Activated effector memory CD4-positive, alpha-beta T cell treated with anti-CD3 and anti-CD28 coated beads, Interleukin-2, amount 50 U/mL, for 16 hours (primary cell): ENCODE measurements at regions not wholly inside any gene's neighbourhood (a gene's known extent, or its start where the extent isn't known, plus 50 kb on each side); places are given as distances from the start of the nearest gene placed in this dataset.

ENCODE experiments used
- DNase-seq: peaks from one replicate; pipeline ENCODE4 v3.0.0-alpha.2; 2020

DNA sequence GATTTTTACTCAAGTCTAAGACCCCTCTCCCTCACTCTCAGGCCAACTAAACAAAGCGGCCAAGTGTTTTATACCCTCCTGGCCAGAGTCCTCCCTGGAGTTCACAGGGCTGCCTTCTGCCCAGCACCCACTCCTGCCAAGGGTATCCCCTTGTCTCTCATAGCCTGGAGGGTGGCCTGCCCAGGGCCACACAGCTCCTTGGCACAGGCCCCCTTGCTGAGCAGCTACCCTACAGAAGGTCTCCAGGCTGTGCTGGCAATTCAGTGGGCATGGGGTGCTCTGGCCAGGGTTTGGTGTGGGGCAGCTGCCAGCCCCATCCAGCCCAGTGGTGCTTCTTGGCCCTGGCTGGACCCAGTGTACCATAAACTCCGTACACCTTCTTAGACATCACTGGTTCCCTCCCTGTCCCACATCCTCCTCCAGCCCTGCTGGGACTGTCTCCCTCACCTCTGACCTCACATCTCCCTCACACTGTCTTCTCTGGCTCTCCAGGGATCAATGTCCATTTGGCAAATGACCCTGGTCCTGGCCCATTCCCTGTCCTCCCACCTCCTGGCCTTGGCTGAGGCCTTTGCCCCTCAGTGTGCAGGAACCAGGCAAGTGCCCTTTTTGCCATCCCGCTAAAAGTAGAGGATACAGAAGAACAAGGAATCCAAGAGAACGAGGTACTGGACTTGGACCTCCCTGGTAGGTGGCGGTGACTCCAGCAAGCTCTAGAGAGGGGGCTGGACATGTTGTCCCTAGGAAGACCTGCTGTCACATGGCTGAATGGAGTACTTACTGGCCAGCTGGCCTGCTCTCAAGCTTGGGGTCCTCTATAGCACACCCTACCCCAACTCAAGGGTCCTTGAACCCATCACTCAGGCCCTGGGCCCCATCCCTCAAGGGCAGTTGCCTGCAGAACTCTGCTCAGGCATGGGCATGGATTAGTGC, 50.0 kb upstream of the TRPM1 start:
- DNase-seq, result no peak

DNA sequence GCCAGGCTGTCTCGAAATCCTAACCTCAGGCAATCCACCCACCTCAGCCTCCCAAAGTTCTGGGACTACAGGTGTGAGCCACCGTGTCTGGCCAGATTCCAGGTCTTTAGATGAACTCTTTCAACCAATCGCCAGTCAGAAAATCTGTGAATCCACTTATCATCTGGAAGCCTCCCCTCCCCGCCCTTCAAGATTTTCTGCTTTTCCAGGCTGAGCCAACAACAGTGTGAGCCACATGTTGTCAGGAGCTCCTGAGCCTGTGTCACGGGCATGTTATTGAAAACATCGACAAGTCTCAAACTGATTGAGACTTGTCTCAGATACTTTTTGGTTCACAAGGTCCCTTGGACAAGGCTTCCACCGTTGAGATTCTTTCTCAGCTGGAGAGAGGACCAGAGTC, 52.0 kb upstream of the TRPM1 start:
- no peak for DNase-seq

DNA sequence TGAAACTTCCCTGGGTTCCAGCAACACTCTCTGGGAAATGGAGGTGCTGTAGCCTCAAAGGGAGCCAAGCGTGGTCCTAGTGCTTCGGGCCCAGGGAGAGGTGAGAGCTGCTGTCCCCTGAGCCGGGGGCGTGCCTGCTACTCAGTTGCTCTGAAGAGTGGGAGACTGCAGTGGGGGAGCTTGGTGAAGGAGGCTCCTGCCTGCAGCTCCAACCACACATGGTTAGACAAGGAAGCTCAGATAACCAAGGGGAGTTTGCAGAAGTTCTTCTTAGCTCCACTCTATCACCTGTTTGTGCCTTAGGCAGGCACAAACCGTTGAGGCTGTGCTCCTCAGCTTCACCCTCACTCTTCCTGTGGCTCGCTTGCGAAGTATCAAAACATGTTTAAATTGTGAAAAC, 53.6 kb upstream of the TRPM1 start:
- no peak for DNase-seq

DNA sequence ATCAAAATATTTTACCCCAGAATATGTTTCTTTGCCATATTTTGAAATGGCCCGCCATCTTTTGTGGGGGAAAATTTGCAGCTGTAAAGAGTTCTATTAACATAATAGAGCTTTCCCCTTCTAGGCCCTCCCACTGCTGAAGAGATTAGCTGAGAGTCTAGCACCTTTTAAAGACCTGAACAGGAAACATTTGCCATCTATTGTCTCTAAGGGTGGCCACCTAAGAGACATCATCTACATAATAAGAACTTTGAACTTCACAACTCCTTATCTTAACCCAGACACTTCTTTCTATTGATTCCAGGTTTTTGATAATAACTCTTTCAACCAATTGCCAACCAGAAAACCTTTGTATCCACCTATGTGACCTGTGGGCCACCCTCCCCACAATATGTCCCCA, 54.7 kb upstream of the TRPM1 start:
- DNase-seq, result no peak

DNA sequence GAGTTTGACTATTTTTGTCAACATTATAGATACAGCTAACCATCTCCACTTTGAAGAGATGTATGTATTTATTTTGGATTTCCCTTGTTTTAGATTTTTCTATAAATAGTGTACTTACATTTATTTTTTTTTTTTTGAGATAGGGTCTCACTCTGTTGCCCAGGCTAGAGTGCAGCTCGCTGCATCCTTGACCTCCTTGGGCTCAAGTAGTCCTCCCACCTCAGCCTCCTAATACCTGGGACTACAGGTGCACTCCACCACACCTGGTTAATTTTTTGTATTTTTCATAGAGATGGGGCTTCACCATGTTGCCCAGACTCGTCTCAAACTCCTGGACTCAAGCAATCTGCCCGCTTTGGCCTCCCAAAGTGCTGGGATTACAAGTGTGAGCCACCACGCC, 55.3 kb upstream of the TRPM1 start:
- DNase-seq, result no peak

DNA sequence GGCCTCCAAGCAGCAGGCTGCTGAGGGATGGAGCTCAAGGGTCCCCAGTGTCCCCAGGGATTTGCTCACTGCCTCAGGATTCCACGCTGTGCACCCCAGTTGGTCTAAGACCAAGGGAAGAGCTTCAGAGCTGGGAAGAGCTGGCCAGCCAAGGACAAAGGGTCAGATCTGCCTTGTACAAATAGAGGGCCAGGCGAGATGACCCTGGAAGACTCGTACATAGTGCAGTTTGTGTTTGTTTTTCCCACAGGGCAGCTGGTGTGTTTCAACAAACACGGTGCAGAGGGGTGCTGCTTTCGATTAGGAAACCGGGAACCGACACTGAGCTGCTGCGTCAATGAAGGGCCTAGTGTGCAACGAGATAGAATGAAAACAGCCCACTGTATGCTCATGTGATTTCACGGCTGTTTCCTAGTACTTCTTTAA, 56.1 kb upstream of the TRPM1 start:
- no peak for DNase-seq

DNA sequence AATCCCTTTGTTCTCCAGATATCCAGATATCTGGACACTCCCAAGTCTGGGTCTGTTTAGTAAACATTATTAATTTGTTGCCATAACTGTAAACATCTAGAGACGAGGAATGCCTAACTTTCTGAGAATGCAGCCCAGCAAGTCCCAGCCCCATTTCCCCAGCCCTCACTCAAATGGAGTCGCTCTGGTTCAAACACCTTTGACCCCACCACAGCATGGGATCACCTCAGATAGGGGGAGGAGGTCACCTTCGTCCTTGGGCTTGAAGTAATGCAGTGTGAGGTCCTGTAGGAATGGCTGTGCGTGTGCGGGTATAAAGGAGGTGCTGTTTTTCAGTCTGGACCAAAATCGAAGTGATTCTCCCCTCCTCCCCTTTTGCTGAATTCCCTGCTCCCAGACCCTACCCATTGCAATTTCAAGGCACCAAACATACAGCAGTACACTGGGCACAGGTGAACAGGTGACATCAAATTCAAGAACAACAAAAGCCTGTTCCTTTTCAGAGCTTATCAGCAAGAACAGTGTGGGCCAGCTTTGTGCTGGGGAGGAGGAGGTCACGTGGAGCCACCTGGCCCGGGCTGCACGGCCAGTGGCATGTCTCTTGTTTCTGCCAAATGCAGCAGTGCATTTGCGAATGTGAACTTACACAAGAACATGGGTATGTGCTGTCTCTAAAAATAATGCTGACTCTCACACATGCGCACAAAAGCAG, 57.5 kb upstream of the TRPM1 start:
- no peak for DNase-seq

DNA sequence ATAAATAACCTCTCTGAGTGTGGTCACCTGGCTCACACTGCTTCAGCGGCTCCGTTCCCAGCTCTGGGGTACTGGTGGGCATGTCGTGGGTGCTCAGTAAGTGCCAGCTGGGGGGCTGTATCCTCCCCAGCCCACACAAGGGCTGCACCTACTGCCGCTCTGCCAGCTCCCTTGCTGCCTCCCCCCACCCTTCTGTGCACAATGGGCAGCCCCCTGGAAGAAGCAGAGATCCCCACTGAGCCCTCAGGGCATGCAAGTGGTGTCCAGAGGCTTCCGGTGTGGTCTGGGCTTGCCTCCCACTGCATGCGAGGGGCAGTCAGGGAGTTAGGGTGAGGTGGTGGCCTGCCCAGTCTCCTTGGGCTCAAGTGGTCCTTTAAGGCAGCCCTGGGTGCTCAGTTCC, 58.3 kb upstream of the TRPM1 start:
- DNase-seq, result no peak

DNA sequence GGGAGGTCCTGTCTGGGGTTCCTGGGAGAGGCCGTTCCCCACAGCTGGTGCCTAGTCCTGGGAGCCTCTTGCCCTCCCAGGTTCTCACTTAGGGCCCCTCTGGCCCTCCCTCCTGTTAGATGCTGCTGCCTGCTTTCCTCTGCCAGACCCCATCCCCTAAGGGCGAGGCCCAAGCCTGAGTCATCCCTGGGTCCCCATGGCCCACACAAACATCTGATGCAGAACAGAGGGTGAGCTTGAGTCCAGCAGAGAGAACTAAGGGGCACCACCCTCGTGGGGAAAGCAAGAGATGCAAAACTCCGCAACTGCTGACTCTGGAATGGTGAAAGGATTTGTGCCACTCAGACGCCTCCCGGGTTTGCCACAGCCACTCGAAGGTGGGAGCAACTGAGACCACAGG, 58.8 kb upstream of the TRPM1 start:
- DNase-seq, result no peak

DNA sequence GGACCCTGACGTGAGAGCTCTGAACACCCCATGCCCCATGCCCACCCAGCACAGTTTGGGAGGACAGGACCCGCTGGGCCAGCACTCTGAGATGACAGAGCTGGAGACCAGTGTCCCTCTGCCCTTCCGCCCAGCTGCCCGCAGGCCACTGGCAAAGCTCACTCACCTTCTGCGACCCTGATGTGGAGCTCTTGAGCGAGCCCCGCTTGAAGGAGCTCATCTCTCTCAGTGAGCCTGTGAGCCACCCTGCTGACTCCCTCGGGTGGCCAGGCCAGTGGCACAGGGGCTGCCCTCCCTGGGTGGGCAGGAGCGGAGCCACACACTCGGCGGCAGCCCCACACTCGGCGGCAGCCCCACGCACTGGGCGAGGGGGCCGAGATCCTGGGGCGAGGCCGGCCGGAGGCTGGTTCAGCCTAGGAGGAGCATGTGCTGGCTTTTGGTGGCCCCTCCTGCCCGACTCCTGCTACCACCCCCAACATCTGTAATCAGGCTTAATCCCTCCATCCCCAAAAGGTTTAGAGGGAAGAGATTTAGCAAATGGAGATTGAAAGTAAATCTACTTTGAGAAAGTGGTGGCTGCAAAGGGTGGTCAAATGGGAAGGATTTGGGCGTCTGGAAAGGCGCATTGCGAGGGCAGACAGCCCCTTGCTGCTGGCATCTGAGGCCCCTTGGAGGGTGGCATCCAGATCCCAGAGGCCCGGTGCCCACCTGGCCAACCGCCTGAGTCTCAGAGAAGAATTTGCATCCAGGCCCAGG, 59.4 kb upstream of the TRPM1 start:
- DNase-seq, result no peak

DNA sequence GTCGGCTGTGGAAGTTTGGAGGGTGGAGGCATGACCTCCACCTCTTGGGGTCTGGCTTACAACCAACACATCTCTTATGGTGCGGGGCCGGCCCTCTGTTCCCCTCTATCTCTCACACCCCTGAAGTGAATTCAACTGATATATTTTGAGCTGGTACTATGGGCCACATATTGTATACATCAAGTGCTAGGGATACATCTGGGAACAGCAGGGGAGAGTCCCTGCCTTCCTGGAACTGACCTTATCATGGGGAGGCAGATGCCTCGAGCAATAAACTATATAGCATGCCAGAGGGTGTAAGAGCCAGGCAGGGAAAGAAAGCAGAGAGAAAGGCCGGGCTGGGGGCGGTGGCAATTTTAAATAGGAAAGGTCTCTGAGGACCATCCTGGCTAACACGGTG, 60.4 kb upstream of the TRPM1 start:
- DNase-seq, result no peak

DNA sequence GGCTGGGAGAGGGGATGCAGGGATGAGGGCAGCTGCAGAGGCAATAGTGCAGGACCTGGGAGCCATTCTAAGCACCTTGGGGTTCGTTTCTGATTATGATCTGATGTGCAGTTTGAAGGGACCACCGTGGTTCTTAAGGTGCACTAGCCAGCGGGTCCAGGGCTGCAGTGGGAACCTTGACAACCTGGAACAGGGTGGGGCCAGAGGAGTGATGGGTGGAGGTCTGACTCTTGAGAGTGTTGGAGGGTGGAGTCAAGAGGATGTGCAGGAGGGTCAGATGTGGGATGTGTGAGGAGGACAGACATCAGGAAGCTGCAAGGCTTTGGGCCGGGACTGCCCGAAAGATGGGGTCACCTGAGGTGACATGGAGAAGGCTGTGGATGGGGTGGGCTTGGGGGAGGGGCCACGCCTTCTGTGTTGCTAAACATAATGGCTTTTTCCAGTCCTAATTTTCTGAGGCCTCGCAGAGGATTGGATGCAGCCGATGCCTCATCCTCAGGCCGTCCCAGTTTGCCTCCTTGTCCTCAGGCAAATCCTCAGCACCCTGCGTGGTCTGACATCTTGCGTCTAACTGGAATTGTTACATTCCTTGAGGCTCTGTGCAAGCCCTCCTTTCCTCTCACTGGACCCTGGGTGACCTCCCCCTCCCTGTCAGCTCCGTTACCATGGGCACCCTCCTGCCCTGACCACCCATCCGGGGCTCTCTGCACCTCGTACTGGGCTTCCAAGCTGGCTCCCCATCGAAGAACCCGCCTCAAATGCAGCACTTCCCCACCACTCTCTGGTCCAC, 61.4 kb upstream of the TRPM1 start:
- no peak for DNase-seq

DNA sequence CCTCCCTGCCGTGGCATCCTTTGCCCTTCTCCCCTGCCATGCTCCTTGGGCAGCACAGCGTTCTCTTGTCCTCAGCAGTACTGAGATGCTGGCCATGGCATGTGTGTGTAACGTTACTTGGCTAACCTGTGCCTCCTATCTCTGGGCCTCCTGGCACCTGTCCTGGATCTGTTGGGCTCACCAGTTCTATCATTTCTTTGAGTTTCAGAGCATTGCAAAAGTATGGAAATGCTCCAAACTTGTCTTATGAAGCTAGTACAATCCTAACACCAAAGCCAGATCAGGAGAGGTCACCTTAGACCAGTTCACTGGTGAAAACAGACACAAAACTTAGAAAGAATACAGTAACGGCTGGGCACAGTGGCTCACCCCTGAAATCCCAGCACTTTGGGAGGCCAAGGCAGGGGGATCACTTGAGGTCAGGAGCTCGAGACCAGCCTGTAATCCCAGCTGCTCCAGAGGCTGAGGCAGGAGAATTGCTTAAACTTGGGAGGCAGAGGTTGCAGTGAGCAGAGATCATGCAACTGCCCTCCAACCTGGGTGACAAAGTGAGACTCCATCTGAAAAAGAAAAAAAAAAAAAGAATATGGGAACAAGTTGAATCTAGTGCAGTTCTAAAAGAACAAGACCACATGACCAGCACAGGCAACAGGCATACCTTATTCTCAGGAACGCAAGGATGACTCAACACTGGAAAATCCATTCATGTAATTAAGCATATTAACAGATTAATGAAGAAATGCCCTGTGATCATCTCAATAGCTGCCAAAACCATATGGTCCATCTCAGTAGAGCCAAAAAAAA, 62.4 kb upstream of the TRPM1 start:
- DNase-seq, result no peak

DNA sequence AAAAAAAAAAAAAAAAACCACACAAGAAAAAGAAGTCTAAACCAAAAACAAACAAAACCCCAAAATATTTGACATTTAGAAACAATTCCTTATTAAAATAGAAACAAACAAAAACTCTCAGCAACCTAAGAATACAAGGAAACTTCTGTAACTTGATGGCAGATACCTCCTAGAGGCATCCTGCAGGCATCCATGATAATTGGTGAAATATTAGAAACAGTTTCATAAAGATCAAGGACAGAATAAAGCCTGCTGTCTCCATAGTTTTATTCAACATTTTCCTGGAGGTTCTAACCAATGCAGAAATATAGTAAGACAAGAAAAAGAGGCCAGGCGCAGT, 63.0 kb upstream of the TRPM1 start:
- no peak for DNase-seq

DNA sequence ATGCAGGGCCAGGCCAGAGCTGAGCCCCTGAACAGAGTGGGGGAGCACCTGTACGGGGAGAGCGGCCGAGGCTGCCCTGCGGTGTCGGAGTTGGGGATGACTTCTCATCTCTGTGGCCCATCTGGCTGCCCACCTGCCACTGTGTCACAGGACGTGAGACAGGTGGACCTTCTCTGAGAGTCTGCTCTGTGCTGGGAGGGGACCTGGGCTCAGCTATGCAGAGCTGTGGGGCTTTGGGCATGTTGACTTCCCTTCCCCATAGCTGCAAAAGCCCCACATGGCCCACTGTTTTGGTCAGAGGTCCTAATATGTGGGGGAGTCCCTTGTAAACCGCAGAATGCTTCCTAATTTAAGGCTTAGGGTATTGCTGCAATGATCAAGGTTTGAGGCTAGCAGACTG, 68.0 kb upstream of the TRPM1 start:
- no peak for DNase-seq

DNA sequence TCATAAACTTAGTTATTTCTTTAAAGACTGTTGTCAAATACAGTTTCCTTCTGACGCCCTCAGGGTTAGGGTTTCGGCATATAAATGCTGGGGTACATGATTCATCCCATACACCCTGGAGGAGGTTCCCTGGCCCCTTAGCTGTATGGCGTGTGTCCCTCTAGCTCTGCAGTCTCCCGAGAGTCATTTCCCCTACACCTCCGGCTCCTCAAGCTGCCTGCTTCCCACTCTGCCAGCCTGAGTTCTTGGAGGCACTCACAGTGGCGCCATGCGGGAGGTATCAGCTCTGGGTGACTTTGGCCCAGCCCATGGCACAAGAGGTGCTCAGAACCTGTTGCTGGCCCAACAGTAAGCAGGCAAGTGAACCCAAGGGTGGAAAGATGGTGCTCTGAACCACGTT, 70.2 kb upstream of the TRPM1 start:
- DNase-seq, result no peak

DNA sequence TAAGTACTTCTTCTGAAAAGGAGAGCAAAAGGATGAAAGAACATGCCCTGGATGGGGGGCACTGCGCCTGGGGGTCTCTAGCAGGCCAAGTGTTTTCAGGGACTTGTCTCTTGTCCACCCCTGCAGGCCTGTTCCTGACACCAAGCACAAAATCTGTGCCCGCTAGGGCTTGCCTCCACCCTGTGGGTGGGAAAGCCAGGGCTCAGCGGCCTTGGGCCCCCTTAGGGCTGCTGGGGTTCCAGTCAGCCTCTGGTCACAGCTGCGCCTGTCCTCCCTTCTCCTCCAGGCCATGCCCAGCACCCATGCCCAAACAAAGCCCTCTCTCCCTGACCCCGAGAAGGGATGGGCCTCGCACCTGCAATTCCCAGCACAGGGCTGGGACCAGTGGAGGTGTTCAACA, 71.1 kb upstream of the TRPM1 start:
- no peak for DNase-seq

DNA sequence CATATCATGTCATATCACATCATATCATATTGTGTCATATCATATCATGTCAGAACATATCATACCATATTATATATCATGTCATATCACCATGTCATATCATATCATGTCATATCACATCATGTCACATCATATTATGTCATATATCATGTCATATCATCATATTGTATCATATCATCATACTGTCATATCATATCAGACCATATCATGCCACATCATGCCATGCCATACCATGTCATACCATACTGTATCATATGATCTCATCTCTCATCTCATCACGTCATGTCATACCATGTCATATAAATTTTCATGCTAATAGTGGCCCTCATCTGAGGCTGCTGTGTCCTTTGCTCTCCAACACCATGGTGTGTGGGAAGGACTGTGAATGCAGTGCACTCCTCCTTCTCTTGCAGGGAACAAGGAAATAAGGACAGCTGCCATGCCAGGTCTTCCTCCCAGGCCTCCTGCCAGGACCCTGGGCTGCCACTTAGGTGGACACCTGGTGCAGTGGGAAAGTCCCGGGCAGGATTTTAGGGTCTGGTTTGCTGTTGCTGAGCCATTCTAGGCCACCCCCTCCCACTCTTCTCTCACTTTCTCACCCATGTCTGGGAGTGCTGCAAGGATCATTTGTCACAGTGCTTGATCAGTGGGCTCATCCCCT, 72.4 kb upstream of the TRPM1 start:
- DNase-seq, result no peak

DNA sequence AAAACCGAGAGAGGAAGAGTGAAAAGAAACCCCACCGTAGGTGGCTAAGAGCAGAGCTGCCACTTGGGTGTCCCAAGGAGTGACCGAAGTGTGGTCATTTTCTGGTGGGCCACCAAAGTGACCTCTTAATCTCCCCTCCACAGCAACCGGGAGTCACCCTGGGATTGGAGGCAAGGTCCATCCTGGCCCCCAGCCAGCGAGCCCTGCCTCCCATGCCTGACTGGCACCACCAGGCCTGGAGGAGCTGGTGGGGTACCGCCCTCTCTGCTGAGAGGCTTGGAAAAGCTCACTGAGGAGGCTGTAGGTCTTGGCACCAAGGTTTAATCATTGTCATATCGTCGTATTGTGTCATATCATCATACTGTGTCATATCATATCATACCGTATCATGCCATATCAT, 74.0 kb upstream of the TRPM1 start:
- DNase-seq, result no peak

DNA sequence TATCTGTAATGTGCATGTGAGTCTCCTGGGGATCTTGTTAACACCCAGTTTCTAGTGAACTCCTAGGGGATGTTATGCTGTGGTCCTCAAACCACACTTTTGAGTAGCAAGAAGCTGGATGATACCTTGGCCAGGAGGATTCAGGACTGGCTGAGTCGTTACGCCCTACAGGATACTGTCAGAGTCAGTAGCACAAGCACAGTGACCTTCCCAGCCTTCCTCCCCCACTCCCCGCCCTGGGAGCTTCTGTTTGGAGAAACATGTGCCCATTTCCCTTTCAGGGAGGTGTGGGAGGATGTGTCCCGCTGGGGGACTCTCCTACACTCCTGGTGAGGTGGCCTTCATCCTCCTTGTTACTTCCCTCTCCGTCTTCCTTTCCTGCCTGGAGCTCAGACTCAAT, 76.4 kb upstream of the TRPM1 start:
- DNase-seq, result no peak

DNA sequence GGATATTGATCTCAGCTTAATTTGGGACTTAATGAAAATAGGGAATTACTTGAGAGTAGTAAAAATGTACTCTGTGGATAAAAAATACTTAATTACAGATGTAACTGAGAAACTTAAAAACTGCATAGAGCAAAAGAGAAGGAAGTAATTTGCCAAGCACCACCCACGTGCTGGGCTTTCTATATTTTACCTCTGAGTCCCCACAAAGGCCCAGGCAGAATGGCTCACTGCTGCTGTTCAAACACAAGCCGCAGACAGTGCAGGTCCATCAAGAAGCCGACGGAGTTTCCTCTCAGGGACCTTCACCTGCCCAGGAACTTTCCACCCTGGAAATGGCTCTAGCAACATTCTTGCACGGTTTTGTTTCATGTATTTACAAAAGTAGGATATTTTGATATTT, 77.2 kb upstream of the TRPM1 start:
- no peak for DNase-seq

DNA sequence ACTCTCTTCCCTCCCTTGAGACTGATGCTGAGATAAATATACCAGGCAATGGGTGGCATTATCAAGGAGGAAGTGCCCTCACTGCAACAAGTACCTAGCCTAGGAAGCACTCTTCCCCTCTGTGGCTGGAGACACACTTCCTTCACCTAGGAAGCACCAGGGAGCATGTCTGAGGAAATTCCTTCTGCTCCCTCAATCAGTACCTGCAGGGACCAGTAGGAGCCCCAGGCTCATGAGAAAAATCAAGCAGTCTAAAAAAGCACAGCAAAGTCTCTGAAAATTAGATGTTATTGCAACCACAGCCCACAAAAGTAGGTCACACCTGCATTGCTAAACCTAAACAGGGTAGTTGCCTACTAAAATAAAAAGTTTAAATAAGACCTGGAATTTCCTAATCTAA, 78.2 kb upstream of the TRPM1 start:
- no peak for DNase-seq
